HG03469 (cell line): ENCODE measurements at regions not wholly inside any gene's neighbourhood (a gene's known extent, or its start where the extent isn't known, plus 50 kb on each side); places are given as distances from the start of the nearest gene placed in this dataset.

Experiments used
- ATAC-seq: cut with Tn5 transposase; IDR thresholded peaks from one replicate; pipeline ENCODE4 v1.9.1; 2021; ENCODE audit warnings: mild to moderate bottlenecking, moderate library complexity, moderate number of reproducible peaks; ENCODE audit not compliant: unreplicated experiment

- ATAC-seq, result no peak
Observed at GRCh38 chr1:67558449-67559193, 126.4 kb upstream of the GADD45A start.

- ATAC-seq, result no peak
Observed at GRCh38 chr1:67559222-67559700, 125.7 kb upstream of the GADD45A start.

GRCh38 chr1:67560580-67561255, 124.3 kb upstream of the GADD45A start:
- no peak for ATAC-seq

- peak; percentile 74 for ATAC-seq
Observed at GRCh38 chr1:67561704-67562113, 123.3 kb upstream of the GADD45A start.

GRCh38 chr1:67563684-67564083, 121.3 kb upstream of the GADD45A start:
- ATAC-seq, result no peak

GRCh38 chr1:67564193-67564592, 120.8 kb upstream of the GADD45A start:
- no peak for ATAC-seq

GRCh38 chr1:67566803-67567377, 118.1 kb upstream of the GADD45A start:
- no peak for ATAC-seq

GRCh38 chr1:67570486-67571143, 114.4 kb upstream of the GADD45A start:
- ATAC-seq, result no peak

GRCh38 chr1:67571406-67571805, 113.6 kb upstream of the GADD45A start:
- no peak for ATAC-seq

- ATAC-seq, result no peak
Observed at GRCh38 chr1:67571901-67572593, 113.0 kb upstream of the GADD45A start.

GRCh38 chr1:67572594-67573221, 112.3 kb upstream of the GADD45A start:
- no peak for ATAC-seq

GRCh38 chr1:67573311-67573872, 111.6 kb upstream of the GADD45A start:
- ATAC-seq, result no peak

GRCh38 chr1:67574221-67574620, 110.8 kb upstream of the GADD45A start:
- ATAC-seq, result no peak

GRCh38 chr1:67575861-67576260, 109.1 kb upstream of the GADD45A start:
- ATAC-seq, result no peak

- ATAC-seq, result no peak
Observed at GRCh38 chr1:67576474-67576873, 108.5 kb upstream of the GADD45A start.

GRCh38 chr1:67577646-67578045, 107.4 kb upstream of the GADD45A start:
- ATAC-seq, result no peak

GRCh38 chr1:67578397-67579020, 106.5 kb upstream of the GADD45A start:
- no peak for ATAC-seq

- no peak for ATAC-seq
Observed at GRCh38 chr1:67579623-67580394, 105.2 kb upstream of the GADD45A start.
